A172 (cell line): ENCODE measurements at regions not wholly inside any gene's neighbourhood (a gene's known extent, or its start where the extent isn't known, plus 50 kb on each side); places are given as distances from the start of the nearest gene placed in this dataset.

Experiments used
- DNase-seq: peaks from one replicate; pipeline ENCODE4 v3.0.0-alpha.2; 2015; ENCODE audit warnings: low spot score

DNA sequence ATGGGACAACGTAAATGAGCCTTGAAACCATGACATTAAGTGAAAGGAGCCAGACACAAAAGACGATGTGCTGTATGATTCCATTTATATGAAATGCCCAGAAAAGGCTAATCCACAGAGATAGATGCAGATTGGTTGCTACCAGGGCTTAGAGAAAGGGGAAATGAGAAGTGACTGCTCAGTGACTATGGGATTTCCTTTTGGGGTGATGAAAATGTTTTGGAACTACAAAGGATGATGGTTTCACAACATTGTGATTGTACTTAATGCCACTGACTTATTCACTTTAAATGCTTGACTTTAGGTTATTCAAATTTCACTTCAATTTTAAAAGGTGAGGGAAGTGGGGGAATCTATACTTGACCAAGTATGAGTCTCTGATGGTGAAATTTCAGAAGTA lies 414.3 kb downstream of the SETD4 start:
- no peak for DNase-seq

GRCh38 chr21:35644523-35644922 lies 415.8 kb downstream of the SETD4 start:
- no peak for DNase-seq

- peak; percentile 77 for DNase-seq
These were observed 417.1 kb downstream of the SETD4 start for GRCh38 chr21:35643176-35643575.

DNA sequence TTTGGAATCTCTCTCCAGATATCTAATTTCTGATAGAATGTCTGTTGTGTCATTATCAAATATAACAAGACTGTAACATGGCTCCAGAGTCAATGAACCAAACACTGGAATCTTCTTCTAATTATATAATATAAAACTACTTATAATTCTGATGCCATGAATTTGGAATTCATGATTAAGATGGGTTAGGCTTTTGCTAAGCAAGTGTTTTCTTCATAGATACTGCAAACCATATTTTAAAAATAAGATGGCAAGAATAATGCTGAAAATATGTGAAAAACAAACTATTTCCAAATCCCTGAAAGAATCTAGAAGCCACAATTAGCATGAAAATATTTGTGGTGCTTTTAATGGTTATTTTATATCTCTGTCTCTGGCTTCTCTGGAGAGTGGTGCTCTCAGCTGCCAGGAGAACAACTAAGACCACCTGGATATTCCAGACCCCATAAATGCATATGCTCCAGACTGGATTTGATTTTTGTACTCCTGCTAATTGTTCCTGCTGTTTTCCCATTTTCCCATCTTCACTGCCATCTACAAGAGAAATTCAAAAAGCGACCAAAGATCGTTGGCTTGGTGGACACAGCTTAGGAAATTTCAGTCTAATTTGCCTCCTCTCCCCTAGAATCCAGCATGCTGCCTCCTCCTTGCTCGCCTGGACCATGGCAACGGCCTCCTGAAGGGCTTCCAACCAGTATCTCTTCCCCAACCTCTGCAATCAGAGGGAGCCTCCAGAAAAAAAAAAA lies 418.9 kb downstream of the SETD4 start:
- DNase-seq = no peak

- peak; percentile 68 for DNase-seq
These were observed 422.9 kb downstream of the SETD4 start for GRCh38 chr21:35637431-35637830.

- no peak for DNase-seq
These were observed 424.3 kb downstream of the SETD4 start for GRCh38 chr21:35635994-35636393.

DNA sequence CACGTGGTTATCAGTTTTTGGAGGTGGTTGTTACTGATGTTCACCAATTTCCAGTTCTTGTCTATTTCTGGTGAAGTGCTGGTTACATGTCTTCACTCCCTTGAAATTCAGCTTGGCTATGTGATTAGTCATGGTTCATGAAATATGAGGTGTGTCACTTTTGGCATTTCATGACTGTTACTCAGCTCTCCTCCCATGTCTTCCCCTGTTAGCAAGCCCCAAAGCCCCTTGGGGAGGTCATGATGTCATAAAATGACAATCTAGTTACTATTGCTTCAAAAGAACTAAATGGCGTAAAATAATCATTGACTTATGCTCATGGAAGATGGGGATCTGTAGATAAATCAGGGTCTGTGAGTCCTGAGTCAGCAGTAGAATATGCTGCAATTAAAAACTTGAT lies 425.1 kb downstream of the SETD4 start:
- DNase-seq = peak; percentile 78

- DNase-seq = no peak
These were observed 426.8 kb downstream of the SETD4 start for GRCh38 chr21:35633501-35633900.

- DNase-seq = no peak
These were observed 427.6 kb downstream of the SETD4 start for GRCh38 chr21:35632711-35633110.

- DNase-seq = peak; percentile 68
These were observed 432.0 kb downstream of the SETD4 start for GRCh38 chr21:35628316-35628715.

- DNase-seq = no peak
These were observed 432.9 kb downstream of the SETD4 start for GRCh38 chr21:35627462-35627861.

DNA sequence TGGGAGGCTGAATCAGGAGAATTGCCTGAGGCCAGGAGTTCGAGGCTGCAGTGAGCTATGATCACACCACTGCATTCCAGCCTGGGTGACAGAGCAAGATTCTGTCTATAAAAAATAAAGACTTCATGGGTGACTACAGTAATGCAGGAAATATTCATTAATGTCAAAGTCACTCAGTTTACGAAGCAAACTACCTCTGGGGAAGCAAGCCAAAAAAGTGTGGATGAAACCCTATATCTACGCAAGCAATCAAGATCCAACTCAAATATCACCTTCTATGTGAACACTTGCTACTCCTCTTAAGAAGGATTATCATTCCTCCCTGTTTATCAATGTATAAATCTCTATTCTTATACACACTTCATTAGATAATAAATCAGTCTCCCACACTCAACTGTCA lies 434.8 kb downstream of the SETD4 start:
- DNase-seq = no peak

- DNase-seq = no peak
These were observed 435.4 kb downstream of the SETD4 start for GRCh38 chr21:35624901-35625300.

DNA sequence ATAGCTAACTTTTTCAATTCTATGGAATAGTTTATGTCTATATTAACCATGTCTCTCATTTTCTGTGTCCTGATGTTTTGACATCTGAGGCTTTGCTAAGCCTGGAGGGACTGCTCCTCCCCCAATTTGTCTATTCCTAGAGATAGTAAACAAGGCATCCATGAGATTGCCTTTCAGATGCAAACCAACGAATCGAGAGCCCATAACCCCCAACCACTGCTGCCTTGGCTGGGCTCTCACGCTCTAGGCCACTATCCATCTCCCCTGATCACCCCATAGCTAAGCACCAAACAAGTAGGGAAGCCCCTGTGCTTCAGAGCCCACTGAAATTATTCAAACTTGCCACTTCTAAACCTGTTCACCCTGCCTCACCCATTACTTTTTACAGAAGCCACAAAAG lies 437.7 kb downstream of the SETD4 start:
- no peak for DNase-seq

DNA sequence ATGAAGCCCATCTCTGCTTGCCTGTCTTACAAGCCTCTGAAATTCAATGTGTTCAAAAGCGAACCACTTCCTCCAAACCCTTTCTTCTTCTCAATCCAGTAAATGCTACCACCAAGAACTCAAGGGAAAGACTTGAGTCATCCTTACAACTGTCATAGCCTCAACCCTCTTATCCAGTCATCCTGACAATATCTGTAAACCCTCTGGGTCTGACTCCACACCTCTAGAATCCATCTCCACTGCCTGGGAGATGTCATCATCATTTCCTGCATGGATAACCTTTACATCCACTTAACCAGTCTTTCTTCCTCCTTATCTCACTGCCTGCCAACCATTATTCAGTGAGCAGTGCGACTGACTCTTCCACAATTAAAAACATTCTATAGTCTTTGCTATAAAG lies 441.1 kb downstream of the SETD4 start:
- peak; percentile 94 for DNase-seq

DNA sequence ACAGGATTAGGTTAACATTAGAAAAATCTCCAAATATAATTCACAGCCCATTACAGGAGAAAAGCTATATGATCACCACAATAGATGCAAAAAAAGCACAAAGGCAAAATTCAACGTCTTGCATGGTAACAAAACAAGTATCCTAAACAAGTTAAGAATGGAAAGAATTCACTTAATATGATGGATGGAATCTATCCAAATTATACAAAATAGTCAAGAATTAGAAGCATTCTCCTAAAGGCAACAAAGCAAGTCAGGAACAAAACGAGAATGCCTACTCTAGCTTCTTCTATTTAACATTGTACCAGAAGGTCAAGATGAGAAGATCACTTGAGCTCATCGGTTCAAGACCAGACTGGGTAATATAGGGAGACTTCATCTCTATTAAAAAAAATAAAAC lies 442.8 kb downstream of the SETD4 start:
- DNase-seq = no peak

- peak; percentile 31 for DNase-seq
These were observed 444.2 kb downstream of the SETD4 start for GRCh38 chr21:35616090-35616489.

- DNase-seq = no peak
These were observed 445.0 kb downstream of the SETD4 start for GRCh38 chr21:35615325-35615724.

GRCh38 chr21:35614396-35614921 lies 445.9 kb downstream of the SETD4 start:
- peak; percentile 78 for DNase-seq

GRCh38 chr21:35611708-35612132 lies 448.6 kb downstream of the SETD4 start:
- DNase-seq = no peak

- DNase-seq = no peak
These were observed 451.1 kb downstream of the SETD4 start for GRCh38 chr21:35609263-35609662.

DNA sequence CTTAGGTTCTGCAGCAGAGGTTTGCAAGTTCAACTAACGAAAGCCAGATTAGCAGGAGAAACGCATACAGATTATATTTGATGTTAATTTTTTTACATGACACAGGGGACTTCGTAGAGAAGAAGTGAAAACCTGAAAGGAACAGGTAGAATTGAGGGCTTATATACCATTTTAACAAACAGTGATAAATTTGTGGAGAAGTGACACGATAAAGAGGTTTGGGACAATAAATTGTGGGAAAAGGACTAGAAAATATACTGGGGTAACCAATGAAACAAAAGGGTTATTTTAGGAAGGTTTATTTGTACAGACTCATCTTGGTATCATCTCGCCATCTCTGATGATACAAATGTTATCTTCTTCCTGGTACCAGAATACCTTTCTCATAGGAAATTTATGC lies 452.9 kb downstream of the SETD4 start:
- no peak for DNase-seq

GRCh38 chr21:35606578-35606977 lies 453.7 kb downstream of the SETD4 start:
- DNase-seq = peak; percentile 28

- DNase-seq = no peak
These were observed 454.2 kb downstream of the SETD4 start for GRCh38 chr21:35606146-35606545.
